HepG2 (cell line): ENCODE measurements at regions not wholly inside any gene's neighbourhood (a gene's known extent, or its start where the extent isn't known, plus 50 kb on each side); places are given as distances from the start of the nearest gene placed in this dataset.

Experiments
- CEBPG ChIP-seq: IDR thresholded peaks from 2 replicates; pipeline ENCODE4 v1.6.1; 2016
- CHD4 ChIP-seq: fragments of 200-600 bp; sonication (generic); IDR thresholded peaks from 2 replicates; pipeline ENCODE4 v1.7.0; 2017; ENCODE audit warnings: mild to moderate bottlenecking, low read length, borderline replicate concordance
- GLI4 ChIP-seq: sonication (generic); formaldehyde crosslinking; IDR thresholded peaks from 2 replicates; pipeline ENCODE4 v1.5.1; 2020; ENCODE audit warnings: missing genetic modification reagents, mild to moderate bottlenecking, moderate library complexity, borderline replicate concordance
- GMEB2 ChIP-seq: IDR thresholded peaks from 2 replicates; pipeline ENCODE4 v1.6.1; 2016; ENCODE audit warnings: missing biosample characterization, missing genetic modification reagents, low read depth
- HNF1B ChIP-seq: sonication (generic); formaldehyde crosslinking; IDR thresholded peaks from 2 replicates; pipeline ENCODE4 v1.5.1; 2020; ENCODE audit warnings: mild to moderate bottlenecking, moderate library complexity, missing genetic modification reagents
- ISL2 ChIP-seq: sonication (generic); formaldehyde crosslinking; IDR thresholded peaks from 2 replicates; pipeline ENCODE4 v1.5.0; 2020; ENCODE audit warnings: missing genetic modification reagents
- MTF2 ChIP-seq: sonication (generic); formaldehyde crosslinking; IDR thresholded peaks from 2 replicates; pipeline ENCODE4 v1.5.0; 2020; ENCODE audit warnings: missing genetic modification reagents, borderline replicate concordance
- NFAT5 ChIP-seq: sonication (generic); formaldehyde crosslinking; IDR thresholded peaks from 2 replicates; pipeline ENCODE4 v1.4.0; 2020; ENCODE audit warnings: missing genetic modification reagents
- ONECUT2 ChIP-seq: sonication (generic); formaldehyde crosslinking; IDR thresholded peaks from 2 replicates; pipeline ENCODE4 v1.4.0; 2020; ENCODE audit warnings: missing genetic modification reagents
- RBM39 ChIP-seq: fragments of 200-400 bp; formaldehyde crosslinking; IDR thresholded peaks from one replicate; pipeline ENCODE4 v1.6.1; 2018; ENCODE audit warnings: antibody characterized with exemption, mild to moderate bottlenecking, low read depth, low read length; ENCODE audit not compliant: poor library complexity, severe bottlenecking
- RXRB ChIP-seq: IDR thresholded peaks from 2 replicates; pipeline ENCODE4 v1.6.1; 2016; ENCODE audit warnings: borderline replicate concordance, missing genetic modification reagents, missing compliant biosample characterization
- TEAD2 ChIP-seq: sonication (generic); formaldehyde crosslinking; IDR thresholded peaks from 2 replicates; pipeline ENCODE4 v1.9.0; 2021; ENCODE audit warnings: missing genetic modification reagents
- TRIM24 ChIP-seq: sonication (generic); formaldehyde crosslinking; IDR thresholded peaks from 2 replicates; pipeline ENCODE4 v1.8.0; 2022; ENCODE audit warnings: mild to moderate bottlenecking, missing genetic modification reagents
- ZBTB8A ChIP-seq: sonication (generic); formaldehyde crosslinking; IDR thresholded peaks from 2 replicates; pipeline ENCODE4 v1.4.0; 2020; ENCODE audit warnings: mild to moderate bottlenecking, low read depth, missing genetic modification reagents, borderline replicate concordance
- ZNF207 ChIP-seq: fragments of 450-650 bp; IDR thresholded peaks from 2 replicates; pipeline ENCODE4 v1.6.1; 2016; ENCODE audit warnings: antibody characterized with exemption, borderline replicate concordance
- ZNF513 ChIP-seq: sonication (generic); formaldehyde crosslinking; conservative IDR thresholded peaks from 2 replicates; pipeline ENCODE4 v1.5.0; 2020; ENCODE audit warnings: missing genetic modification reagents
- ZNF569 ChIP-seq: sonication (generic); formaldehyde crosslinking; IDR thresholded peaks from 2 replicates; pipeline ENCODE4 v1.5.0; 2020; ENCODE audit warnings: mild to moderate bottlenecking, missing genetic modification reagents, moderate library complexity, borderline replicate concordance
- ZNF678 ChIP-seq: sonication (generic); formaldehyde crosslinking; IDR thresholded peaks from 2 replicates; pipeline ENCODE4 v1.4.0; 2020; ENCODE audit warnings: mild to moderate bottlenecking, missing genetic modification reagents
- ZNF737 ChIP-seq: sonication (generic); formaldehyde crosslinking; IDR thresholded peaks from 2 replicates; pipeline ENCODE4 v1.5.0; 2020; ENCODE audit warnings: missing genetic modification reagents, mild to moderate bottlenecking, borderline replicate concordance
- ZNF775 ChIP-seq: sonication (generic); formaldehyde crosslinking; IDR thresholded peaks from 2 replicates; pipeline ENCODE4 v1.4.0; 2020; ENCODE audit warnings: missing genetic modification reagents, mild to moderate bottlenecking, moderate library complexity, borderline replicate concordance

- no peak for TF ChIP-seq HNF1B (CRISPR knock-in tag)
- TF ChIP-seq TEAD2 (CRISPR knock-in tag) = no peak
- TF ChIP-seq ZNF775 (CRISPR knock-in tag) = no peak
- TF ChIP-seq ZNF678 (CRISPR knock-in tag) = no peak
- TF ChIP-seq ZNF737 = no peak
- no peak for TF ChIP-seq RBM39
- TF ChIP-seq TRIM24 (CRISPR knock-in tag) = no peak
- TF ChIP-seq CHD4 = no peak; the same call in 1 of the 2 replicates
- no peak for TF ChIP-seq ZNF207
- no peak for TF ChIP-seq CEBPG (CRISPR knock-in tag)
- no peak for TF ChIP-seq ZNF513
- no peak for TF ChIP-seq MTF2 (CRISPR knock-in tag)
- TF ChIP-seq ZNF569 (CRISPR knock-in tag) = no peak
- no peak for TF ChIP-seq RXRB (CRISPR knock-in tag)
- TF ChIP-seq GMEB2 (CRISPR knock-in tag) = no peak
- no peak for TF ChIP-seq ZBTB8A
- no peak for TF ChIP-seq NFAT5 (CRISPR knock-in tag)
- no peak for TF ChIP-seq GLI4
- TF ChIP-seq ISL2 (CRISPR knock-in tag) = no peak
- TF ChIP-seq ONECUT2 (CRISPR knock-in tag) = no peak
These were observed 71.0 kb upstream of the WDR26 start (continued) for GRCh38 chr1:224505454-224506093.
